CD4-positive, alpha-beta T cell treated with Interleukin-10 for 1 hour (primary cell): ENCODE measurements at regions not wholly inside any gene's neighbourhood (a gene's known extent, or its start where the extent isn't known, plus 50 kb on each side); places are given as distances from the start of the nearest gene placed in this dataset.

Experiments used
- DNase-seq: peaks from one replicate; pipeline ENCODE4 v3.0.0-alpha.2; 2020

DNA sequence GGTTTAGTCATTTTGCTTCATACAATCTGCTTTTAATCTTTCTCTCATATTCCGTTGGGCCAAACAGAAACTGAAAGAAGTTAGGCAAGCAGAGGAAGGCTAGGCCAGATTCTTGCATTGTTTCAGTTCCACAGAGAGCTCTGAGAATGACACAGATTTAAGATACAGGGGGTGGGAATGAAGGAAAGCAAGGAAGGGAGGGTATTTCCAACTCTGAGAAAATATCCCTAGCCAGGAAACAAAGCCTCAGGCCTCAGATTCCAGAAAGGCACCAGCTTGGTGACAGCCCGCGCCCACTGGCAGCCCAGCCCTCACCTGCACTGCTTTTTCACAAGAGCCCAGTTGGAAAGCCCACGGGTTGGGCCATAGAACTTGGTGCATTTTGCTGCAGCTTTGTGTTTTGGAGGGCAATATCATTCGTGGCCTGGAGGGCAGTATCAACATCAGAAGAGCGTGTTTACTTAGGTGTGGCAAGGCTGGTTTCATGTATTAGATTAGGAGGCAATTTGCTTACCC lies 63.5 kb downstream of the ENC1 start:
- DNase-seq: peak; percentile 39

DNA sequence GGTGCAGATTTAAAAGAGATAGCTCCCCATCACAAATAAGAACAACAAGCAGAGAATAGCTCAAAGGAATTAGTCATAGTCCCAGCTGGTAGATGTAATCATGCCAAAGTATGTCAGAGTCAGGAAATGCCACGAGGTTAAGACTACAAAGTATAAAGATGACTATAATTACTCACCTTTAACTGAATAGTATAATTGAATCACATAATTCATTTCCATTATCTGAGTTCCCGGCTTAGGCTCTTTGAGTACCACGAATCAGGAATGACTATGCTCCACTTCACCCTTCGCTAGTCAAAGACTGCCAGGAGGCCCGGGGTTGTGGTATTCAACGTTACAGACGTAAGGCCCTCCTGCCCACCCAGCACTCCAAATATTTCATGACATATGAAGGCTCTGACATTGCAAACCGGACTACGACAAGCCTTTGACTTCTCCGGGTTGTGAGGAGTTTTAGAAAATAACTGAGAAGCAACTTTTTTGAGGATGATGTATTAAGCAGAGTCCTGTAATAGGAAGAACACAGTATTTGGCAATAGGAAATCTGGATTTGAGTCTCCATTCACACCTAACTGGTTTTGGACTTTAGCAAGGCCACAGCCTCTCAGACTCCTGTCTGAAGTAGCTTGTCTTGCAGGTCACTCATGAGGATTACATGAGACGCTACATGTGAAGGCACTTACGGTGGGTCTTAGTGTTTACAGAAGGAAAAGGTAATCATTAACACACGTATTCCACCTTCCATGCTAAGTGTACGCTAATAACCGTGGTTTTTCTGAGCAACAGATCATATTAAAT lies 64.6 kb downstream of the ENC1 start:
- peak; percentile 4 for DNase-seq

DNA sequence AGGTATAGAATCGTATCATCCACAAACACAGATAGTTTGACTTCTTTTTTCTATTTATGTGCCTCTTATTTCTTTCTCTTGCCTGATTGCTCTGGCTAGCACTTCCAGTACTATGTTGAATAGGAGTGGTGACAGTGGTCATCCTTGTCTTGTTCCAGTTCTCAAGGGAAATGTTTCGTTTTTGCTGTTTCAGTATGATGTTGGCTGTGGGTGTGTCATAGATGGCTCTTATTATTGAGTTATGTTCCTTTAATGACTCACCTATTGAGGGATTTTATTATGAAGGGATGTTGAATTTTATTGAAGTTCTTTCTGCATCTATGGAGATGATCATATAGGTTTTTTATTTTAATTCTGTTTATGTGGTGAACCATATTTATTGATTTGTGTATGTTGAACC lies 70.3 kb downstream of the ENC1 start:
- no peak for DNase-seq

DNA sequence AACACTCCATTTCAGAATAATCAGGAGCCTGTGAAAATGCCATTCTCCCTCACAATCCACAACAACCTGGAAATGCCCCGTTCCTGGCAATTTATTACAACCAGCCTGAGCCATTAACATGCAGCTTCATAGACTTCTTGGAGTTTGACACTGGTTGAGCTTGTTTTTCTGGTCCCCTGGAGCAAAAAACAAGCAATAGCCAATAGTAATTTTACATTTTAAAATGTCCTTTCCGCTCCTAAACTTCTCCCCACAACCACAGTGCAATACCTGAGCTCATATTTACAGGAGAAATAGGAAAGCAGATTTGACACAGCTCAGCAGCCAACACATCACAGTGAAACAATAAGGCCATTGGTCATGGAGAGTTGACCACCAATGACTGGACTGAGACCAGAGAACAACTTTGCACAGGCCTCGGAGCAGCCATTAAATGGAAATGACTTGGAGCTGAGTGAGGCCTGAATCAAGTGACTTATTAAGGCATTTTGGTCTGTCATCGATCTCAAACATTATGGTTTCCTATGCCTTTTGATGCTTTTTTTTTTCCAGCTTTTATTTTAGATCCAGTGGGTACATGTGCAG lies 73.0 kb downstream of the ENC1 start:
- DNase-seq: no peak

DNA sequence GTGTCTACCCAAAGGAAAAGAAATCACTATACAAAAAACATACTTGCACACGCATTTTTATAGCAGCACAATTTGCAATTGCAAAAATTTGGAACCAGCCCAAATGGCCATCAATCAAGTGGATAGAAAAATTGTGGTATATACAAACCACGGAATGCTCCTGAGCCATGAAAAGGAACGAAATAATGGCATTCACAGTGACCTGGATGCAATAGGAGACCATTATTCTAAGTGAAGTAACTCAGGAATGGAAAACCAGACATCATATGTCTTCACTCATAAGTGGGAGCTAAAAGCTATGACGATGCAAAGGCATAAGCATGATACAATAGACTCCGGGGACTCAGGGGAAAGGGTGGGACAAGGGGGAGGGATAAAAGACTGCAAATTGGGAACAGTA lies 78.4 kb downstream of the ENC1 start:
- DNase-seq: no peak

DNA sequence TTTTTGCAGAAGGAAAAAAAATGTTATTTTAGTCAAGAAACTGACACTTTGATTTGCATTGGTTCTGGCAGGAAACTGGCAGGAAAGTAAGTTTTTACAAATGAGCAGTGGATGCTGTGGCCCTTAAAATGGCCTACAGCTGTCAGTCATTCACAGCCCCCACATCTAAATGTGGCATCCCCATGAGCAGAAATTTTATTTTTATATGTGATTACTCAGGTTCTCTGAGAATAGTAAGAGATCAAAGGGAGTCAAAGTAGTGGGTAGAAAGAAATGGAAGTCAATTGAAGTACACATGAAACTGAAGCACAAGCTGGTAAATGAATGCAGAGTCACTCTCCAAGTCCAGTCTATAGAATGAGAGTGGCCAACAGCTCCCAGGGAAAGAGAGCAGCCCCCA lies 80.3 kb downstream of the ENC1 start:
- no peak for DNase-seq

DNA sequence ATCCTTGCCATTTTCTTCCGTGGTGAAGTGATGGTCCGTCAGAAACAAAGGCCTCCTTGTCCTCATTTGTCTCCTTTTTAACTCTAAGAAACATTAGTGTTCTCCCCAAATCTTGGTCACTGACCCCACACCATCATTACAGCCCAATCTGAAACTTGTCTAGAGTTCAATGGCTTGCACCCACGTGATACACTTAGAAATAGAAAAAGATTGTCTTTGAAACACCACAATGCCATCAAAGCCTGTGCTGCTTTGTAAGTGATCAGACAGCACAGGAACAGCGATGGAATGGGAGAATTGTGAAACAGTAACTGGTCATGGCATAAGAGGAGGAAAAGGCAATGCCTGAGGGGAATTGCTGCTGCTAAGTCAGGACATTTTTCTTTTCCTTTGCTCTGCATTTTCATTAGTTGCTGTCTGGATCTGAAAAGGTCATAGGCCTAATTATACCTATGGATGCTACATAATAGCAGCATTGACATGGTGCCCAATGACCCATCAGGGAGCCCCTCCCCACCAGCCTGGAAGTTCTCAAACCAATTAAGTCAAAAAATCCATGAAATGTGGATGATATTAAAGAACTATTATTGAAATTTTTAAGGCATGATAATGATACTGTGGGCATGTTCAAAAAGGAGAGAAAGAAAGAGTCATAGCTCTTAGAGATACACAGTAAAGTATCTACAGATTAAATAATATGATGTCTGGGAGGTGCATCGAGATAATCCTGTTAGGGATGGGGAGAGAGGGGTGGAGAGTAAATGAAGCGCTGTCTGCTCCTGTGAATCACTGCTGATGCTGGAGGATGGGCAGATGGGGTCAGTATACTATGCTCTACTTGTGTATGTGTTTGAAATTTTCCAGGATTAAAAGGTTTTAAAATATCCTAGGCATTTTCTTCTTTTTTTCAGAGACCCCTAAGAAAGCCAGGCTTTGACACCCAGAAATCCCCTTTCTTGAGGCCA lies 83.6 kb downstream of the ENC1 start:
- DNase-seq: no peak

DNA sequence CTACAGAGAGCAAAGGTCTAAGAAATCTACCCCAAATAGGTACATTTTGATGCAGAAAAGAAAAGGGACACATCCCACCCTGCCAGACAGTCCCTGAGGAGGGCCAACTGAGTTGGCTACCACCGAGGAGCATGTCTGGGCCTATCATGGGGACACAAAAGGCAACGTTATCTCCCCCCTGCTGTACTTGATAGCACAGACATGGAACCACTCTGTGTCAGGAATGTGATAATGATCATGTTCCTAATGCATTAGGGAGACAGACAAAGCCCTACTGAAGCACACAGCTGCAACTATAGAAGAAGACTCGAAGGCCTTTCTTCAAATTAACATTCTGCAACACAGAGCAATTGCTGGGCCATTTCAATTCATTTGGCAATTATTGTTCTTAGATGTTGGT lies 84.5 kb downstream of the ENC1 start:
- no peak for DNase-seq

DNA sequence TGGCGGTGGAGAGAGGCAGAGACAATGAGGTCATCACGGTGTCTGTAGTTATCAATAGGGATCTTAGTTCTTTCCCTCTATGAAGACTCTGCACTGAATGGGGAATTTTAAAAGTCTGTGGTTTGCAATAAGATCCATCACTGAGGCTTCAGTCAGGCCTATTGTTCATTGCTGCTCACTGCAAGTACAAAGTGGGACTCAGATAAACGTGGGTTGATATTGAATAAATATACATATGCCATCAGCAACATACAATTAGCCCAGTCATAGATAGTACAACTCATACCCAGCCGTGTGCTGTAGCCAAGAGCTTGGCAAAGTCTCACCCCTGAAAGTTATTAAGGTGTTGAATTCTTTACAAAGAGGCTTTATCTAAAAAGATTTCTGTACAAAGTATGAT lies 88.4 kb downstream of the ENC1 start:
- no peak for DNase-seq

DNA sequence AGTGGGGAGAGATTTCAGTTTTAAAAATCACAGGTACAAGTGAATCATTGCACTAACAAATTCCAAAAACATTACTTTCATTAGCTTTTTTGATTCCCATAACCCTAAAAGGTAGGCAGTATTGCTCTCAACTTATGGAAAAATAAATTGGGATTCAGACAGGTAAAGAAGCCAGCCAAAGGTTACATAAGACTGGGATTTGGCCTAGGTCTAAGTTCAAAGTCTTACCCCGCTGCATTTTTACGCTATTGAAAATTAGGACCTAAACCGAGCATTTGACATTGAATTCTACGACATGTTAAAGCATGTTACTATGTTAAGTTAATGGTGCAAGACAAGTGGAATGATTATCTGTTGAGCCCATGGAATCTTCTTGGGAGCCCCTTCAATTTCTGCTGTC lies 89.6 kb downstream of the ENC1 start:
- no peak for DNase-seq

DNA sequence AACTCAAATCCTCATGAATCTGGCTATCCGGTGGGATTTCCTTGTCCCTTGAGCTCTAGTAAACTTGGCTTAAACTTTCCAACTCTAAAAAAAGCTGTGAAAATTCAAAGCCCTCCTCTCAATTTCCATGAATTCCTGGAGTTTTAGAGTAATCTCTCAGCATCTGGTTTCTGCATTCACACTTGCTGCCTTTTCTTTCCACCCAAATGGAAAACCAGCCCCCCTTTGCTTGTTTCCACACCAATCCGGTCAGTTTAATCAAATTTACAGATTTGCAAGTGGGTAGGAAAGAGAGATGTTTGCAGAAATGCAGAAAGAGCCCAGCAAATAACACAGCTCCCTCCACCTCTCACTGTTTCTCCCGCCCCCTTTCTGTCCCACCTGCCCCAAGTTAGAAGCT lies 91.1 kb downstream of the ENC1 start:
- DNase-seq: no peak

DNA sequence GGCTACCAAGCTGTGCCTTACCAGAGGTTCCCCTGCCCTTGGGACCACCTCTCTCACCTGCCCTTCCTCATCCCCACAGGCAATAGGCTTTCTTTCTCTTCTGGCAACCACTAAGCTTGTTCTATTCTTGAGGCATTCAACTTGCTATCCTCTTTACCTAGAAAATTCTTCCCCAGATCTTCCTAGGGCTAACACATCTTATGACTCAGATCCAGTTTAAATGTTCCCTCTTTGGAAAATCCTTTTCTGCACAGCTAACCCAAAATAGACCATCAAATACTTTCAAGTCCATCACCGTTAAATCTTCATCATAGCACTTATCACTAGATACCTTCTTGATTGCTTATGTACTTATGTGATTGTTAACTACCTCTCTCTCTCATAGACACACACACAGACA lies 93.7 kb downstream of the ENC1 start:
- DNase-seq: no peak

DNA sequence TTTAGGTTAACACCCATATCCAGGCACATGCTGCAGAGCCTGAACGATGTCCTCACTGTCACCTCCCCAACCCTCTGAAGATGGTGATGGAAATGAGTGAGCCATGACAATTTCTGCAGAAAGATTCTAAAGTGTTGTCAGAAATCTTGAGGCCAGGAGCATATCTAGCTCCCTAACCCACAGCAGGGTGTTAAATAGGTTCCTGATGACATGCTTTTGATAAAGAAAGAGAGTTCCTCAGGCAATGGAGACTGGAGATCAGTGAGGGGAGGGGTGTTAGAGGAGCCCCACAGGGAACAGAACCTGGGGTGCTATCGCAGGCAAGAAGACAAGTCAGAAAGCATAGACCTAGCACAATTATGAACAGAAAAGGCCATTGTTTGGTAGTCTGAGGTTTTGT lies 95.7 kb downstream of the ENC1 start:
- no peak for DNase-seq

DNA sequence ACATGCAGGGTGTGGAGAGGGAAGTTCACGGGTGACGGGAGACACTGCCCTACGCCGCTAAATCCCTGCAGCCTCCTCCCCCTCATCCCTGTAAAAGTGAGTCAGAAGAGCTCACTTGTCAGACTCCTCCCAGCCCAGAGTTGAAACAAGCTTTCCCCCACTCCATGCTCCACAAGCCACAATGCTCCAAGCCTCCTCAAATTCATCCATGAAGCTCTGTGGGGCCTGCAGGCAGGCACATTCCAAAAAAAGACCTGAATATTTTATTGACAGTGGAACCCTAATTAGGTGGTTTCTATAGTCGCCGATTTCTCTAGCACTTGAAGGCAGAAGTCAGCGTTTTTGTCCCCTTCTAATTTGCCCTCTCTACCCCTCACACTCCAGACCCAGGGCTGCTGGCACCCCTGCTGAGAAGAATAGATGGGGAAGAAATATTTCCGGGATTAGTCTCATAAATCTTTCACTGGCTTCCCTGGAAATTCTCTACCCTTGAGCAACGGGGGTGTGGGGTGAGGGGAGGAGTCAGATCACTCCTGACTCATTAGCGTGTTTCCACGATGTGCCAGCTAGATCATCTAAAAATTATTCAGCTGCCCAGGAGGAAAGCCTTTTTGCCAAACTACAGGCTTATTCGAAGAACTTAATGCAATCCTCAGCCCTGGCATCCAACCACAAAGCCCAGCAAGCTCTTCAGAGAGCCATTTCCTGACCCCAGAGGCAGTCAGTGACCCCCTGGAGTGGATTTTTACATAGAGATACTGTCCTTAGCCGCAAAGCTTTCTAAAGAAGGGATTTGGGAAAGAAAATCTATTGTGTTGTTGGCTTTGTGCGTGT lies 97.1 kb downstream of the ENC1 start:
- DNase-seq: no peak

DNA sequence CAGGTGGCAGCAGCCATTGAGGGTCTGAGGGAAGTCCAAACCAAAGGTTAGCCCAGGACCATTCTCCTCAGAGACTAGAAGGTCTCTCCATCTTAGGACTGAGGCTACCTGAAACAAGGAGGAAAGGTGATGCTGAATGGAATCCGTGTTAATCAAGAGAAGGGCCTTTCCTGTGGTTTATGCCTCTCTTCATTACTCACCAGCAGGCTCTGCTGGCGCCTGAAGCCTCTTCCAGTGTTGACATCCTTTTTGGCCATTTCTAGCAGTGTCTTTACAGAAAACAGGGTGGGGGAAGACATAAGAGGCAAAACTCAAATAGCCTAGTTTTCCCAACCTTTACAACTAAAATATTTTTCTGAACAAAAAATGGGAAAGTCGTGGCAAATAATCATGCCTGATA lies 98.0 kb downstream of the ENC1 start:
- DNase-seq: no peak

DNA sequence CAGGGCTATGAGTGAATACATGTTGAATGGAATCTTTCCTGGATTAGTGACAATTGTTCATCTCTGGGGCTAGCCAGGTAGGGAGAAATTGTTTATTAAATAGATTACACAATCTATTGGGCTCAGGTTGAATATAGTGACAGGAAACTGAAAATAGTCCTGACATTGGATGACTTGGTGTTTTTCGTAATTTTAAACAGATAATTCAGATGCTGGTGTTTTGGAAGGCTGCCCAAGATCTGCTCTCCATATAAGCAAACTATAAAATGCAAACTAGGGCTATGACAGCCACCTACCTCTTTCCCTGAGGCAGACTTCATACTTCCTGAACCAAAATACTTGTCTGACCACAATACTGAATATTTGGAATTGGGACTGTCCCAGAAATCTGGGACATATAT lies 99.1 kb downstream of the ENC1 start:
- no peak for DNase-seq

DNA sequence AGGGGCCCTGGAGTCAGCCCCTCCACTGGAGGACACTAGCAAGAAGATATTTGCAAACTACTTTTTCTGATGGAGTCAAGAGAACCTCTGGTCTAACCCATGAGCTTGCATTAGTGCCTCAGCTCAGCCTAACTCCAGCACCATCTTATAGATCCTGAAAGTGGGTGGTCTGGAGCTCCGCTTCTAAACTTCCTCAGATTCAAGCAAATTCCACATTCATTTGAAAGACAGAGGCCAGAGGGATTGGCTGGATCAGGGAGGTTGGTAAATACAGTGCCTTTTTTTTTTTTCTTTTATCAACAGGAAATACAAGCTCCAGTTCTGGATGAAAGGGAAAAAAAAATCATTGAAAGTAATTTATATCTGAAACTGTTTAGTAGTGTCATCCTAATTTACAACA lies 99.9 kb downstream of the ENC1 start:
- DNase-seq: no peak

DNA sequence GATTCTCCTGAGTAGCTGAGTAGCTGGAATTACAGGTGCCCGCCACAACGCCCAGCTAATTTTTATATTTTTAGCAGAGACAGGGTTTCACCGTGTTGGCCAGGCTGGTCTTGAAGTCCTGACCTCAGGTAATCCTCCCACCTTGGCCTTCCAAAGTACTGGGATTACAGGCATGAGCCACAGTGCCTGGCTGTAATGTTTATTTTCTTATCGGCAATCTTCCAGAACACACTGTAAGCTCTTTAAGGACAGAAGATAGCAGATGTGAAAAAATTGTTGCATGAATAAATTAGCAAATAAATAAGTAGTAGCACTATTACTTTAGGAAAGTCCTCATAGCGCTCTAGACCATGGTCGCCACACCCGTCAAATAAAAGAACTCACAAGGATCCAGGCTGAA lies 100.5 kb downstream of the ENC1 start:
- DNase-seq: no peak

DNA sequence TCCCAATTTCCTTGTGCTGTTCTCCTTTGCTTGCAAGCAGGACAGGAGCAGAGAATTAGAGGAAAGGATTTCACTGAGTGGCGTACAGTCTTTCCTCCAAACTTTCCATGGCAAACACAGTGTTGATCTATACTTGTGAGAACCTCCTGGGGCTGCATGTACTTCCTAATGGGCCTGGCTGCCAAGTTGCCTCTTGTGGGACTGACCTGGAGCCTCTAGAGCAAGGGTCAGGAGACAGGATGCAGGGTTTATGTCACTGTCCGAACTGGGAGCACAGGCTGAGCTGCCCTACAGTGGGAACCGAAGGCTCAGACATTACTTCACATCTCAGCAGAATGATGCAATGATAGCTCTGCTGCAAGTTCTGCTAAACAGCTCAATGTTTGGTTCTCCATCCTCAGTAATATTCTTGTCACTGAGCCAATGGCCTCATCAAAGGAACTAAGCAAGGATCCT lies 102.3 kb downstream of the ENC1 start:
- DNase-seq: no peak

DNA sequence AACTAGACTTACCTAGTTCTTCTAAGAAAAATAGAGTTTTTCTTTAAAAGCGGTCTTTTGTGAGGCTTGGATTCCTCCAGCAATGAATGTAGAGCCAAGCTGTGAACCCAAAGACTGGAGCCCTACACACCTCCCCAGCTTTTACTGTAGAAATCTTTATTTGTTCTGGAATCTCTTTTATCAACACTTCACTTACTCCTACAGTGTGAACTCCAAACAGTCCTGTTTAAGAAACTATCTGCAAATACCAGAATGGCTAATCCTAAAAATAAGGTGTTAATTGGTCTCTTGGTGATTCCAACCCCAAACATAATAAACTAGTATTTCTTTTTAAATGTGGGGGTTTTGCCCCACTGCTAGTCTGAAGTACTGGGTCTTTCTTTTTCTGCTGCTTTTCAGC lies 103.9 kb downstream of the ENC1 start:
- no peak for DNase-seq

DNA sequence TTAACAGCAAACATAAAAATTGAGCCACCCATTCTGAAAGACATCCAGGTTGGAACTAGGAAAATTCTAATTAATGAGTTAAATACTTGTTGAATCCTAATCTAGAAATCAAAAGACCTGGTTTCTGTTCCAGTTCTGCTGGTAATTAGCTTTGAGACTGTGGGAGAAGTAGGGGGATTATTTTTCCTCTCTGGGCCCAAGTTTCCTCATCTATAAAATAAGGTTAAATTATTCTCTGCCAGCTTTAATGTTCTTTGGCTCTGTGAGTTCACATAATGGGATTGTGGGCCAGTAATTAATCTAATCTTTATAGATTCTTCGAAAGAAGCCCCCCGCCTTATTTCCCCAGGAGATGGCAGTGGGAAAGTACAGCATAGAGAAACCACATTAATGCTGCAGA lies 104.6 kb downstream of the ENC1 start:
- DNase-seq: no peak

DNA sequence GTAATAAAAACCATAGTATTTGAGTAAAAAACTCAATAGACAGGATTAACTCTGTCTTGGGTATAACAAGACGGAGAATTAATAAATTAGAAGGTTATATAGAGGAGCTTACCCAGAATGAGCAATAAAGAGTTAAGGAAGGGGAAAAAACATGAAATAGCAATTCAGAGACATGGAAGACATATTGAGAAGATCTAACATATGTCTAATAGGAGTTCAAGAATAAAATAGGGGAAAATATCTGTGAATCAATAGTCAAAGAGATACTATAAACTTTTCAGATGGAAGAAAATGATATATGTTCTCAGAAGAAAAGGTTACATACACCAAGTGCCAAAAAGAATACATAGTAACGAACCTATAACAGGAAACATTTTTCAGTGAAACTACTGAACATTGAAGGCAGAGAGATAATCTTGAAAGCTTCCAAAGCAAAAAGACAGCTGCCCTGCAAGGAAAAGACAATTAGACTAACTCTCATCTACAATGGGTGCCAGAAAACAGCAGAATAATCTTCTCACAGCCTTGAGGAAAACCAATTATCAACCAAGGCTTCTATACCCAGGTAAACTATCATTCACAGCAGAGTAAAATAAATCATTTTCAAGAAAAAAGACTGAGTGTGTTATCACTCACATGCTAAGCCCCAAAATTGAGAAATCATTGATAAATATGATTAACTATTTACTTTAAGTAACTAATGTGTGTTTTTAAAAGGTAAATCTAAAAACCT lies 106.0 kb downstream of the ENC1 start:
- no peak for DNase-seq
